ENCODE measurements at regions not wholly inside any gene's neighbourhood (a gene's known extent, or its start where the extent isn't known, plus 50 kb on each side); places are given as distances from the start of the nearest gene placed in this dataset.

- TF ChIP-seq, protein P1, sequence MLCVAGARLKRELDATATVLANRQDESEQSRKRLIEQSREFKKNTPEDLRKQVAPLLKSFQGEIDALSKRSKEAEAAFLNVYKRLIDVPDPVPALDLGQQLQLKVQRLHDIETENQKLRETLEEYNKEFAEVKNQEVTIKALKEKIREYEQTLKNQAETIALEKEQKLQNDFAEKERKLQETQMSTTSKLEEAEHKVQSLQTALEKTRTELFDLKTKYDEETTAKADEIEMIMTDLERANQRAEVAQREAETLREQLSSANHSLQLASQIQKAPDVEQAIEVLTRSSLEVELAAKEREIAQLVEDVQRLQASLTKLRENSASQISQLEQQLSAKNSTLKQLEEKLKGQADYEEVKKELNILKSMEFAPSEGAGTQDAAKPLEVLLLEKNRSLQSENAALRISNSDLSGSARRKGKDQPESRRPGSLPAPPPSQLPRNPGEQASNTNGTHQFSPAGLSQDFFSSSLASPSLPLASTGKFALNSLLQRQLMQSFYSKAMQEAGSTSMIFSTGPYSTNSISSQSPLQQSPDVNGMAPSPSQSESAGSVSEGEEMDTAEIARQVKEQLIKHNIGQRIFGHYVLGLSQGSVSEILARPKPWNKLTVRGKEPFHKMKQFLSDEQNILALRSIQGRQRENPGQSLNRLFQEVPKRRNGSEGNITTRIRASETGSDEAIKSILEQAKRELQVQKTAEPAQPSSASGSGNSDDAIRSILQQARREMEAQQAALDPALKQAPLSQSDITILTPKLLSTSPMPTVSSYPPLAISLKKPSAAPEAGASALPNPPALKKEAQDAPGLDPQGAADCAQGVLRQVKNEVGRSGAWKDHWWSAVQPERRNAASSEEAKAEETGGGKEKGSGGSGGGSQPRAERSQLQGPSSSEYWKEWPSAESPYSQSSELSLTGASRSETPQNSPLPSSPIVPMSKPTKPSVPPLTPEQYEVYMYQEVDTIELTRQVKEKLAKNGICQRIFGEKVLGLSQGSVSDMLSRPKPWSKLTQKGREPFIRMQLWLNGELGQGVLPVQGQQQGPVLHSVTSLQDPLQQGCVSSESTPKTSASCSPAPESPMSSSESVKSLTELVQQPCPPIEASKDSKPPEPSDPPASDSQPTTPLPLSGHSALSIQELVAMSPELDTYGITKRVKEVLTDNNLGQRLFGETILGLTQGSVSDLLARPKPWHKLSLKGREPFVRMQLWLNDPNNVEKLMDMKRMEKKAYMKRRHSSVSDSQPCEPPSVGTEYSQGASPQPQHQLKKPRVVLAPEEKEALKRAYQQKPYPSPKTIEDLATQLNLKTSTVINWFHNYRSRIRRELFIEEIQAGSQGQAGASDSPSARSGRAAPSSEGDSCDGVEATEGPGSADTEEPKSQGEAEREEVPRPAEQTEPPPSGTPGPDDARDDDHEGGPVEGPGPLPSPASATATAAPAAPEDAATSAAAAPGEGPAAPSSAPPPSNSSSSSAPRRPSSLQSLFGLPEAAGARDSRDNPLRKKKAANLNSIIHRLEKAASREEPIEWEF (IDR thresholded peaks at IDR 0.05; ENCODE audit: insufficient replicate concordance, low read depth, low read length): no peak
Observed at GRCh38 chr2:2795438-2796091, 464.5 kb upstream of the MYT1L start (continued).

DNA sequence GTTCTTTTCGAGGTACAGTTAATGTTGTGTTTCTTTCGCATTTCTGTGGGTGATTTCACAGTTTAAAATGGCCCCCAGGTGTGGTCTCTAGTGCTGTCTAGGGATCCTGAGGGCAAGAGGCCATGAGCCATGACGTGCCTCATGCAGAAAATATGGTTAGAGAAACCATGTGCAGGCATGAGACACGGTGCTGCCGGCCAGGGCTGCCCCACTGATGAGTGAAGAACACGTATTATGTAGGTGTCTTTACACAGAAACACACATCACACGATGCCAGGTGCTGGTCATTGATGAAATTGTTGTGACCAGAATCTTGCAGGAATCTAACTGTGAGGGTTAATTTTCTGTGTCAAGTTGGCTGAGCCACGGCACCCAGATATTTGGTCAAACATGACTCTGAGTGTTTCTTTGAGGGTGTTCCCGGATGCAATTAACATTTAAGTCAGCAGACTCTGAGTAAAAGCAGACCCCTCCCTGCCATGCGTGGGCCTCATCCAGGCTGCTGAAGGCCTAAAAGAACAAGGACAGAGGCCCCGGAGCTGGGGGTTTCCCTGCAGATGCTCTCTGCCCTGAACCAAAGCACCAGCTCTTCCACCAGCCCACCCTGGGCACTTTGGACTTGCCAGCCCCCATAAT lies 463.0 kb upstream of the MYT1L start:
- H3K4me2 ChIP-seq (ENCODE audit: control insufficient read depth, insufficient read depth): no peak overlapping the region
- peaks cover 0 to 3% of the 10 kb centered on the region in 2 experiments; a peak in 1 of 4 replicates for H3K27me3 ChIP-seq (replicated peaks in 1 of 2; ENCODE audit: control insufficient read depth in 2 of 2, insufficient read depth in 2 of 2, low read length in 1 of 2)
- RAD21 ChIA-PET (ENCODE audit: unreplicated experiment): no interaction called here
- ATAC-seq (no peak), DNase-seq (ENCODE audit: low read depth, low spot score) (no peak), FAIRE-seq (no peak)
- no peak overlapping the region for H3K9ac ChIP-seq (ENCODE audit: control insufficient read depth, insufficient read depth, low read length)
- intact Hi-C loops (cut with micrococcal nuclease; ENCODE audit: unreplicated experiment): no loop called here
- no peak overlapping the region for H2AFZ ChIP-seq (ENCODE audit: control insufficient read depth, low read depth, low read length)
- H3K36me3 ChIP-seq (ENCODE audit: control insufficient read depth in 2 of 2, insufficient read depth in 2 of 2, low read length in 1 of 2): no peaks in the 10 kb centered on the region
- CTCF ChIA-PET: no interaction called here
- no peak for TF ChIP-seq HDAC6 (IDR thresholded peaks at IDR 0.05; ENCODE audit: unreplicated experiment)
- TF ChIP-seq, protein P2, sequence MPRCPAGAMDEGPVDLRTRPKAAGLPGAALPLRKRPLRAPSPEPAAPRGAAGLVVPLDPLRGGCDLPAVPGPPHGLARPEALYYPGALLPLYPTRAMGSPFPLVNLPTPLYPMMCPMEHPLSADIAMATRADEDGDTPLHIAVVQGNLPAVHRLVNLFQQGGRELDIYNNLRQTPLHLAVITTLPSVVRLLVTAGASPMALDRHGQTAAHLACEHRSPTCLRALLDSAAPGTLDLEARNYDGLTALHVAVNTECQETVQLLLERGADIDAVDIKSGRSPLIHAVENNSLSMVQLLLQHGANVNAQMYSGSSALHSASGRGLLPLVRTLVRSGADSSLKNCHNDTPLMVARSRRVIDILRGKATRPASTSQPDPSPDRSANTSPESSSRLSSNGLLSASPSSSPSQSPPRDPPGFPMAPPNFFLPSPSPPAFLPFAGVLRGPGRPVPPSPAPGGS (IDR thresholded peaks at IDR 0.05; ENCODE audit: borderline replicate concordance, insufficient read depth, low read depth, low read length, poor library complexity, severe bottlenecking): peak; percentile 13
- no peak for TF ChIP-seq SMAD5 (IDR thresholded peaks at IDR 0.05; ENCODE audit: low read depth)
- TF ChIP-seq SUPT20H (IDR thresholded peaks at IDR 0.05; ENCODE audit: borderline replicate concordance, control insufficient read depth, low read depth, low read length): no peak
- in situ Hi-C loops (cut with MboI): no loop called here
- SMC1A ChIA-PET (ENCODE audit: uncharacterized antibody, unreplicated experiment): interaction anchor here (0.5 kb wide), 1 partner anchor 108 kb away, joined by 3 read pairs; no protein-coding TSS in a partner anchor
- 21% methylated on average over 11 of the region's 11 CpGs for WGBS (ENCODE audit: insufficient coverage, insufficient replicate concordance, low lambda C conversion rate, missing lambda C conversion rate)
- no peaks in the 10 kb centered on the region for H3K9me3 ChIP-seq (replicated peaks; ENCODE audit: control insufficient read depth, insufficient read depth, low read length)
- H4K20me1 ChIP-seq (ENCODE audit: control insufficient read depth, insufficient read depth): no peaks in the 10 kb centered on the region; the same call in 1 of the 2 replicates
- no TSS peak for BruUV-seq (replicated peaks)
- H3K4me1 ChIP-seq (ENCODE audit: control insufficient read depth, insufficient read depth, low read length): no peaks in the 10 kb centered on the region
- POLR2A ChIA-PET: no interaction called here
- H3K27ac ChIP-seq (ENCODE audit: control insufficient read depth, insufficient read depth): no peak overlapping the region
- H3K79me2 ChIP-seq (ENCODE audit: control insufficient read depth, insufficient read depth, low read length): no peaks in the 10 kb centered on the region
- no peak overlapping the region for H3K4me3 ChIP-seq

All from GM12878 (cell line).